ENCODE measurements at regions not wholly inside any gene's neighbourhood (a gene's known extent, or its start where the extent isn't known, plus 50 kb on each side); places are given as distances from the start of the nearest gene placed in this dataset.

DNA sequence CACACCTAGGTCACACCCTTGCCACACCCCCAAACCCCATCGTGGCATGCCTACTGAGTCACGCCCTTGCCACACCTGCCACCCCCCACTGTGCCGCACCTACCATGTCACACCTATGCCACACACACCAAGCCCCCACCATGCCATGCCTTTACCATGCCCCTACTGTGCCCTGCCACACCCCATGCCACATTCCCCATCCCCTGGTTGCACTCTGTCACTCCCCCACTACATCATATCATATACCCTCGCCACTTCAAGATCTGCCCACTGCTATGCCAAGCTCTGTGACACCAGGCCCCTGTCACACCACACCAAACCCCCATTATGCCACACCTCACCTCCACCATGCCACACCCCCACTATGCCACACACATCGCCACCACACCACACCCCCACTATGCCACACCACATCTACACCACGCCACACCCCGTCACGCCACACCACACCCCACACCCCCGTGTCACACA lies 101.2 kb downstream of the OLFM1 start:
- Histone ChIP-seq H3K4me3 (ENCODE audit: low read depth, low read length) (no peak overlapping the region), H3K9me3 (no peaks in the 10 kb centered on the region), H3K4me1 (no peaks in the 10 kb centered on the region), H3K36me3 (ENCODE audit: control insufficient read depth, insufficient read depth, low read length) (no peaks in the 10 kb centered on the region), H3K27me3 (replicated peaks; ENCODE audit: control insufficient read depth, insufficient read depth, low read length) (no peaks in the 10 kb centered on the region; the same call in 1 of the 2 replicates)
- ChIA-PET CTCF (no interaction called here), POLR2A (no interaction called here)
- Mint-ChIP-seq H3K36me3 (ENCODE audit: insufficient read depth, unreplicated experiment) (no peaks in the 10 kb centered on the region), H3K27me3 (ENCODE audit: insufficient read depth, unreplicated experiment) (peaks cover 28% of the 10 kb centered on the region), H3K9me3 (ENCODE audit: unreplicated experiment) (no peaks in the 10 kb centered on the region), H3K4me3 (ENCODE audit: unreplicated experiment) (no peak overlapping the region), H3K27ac (ENCODE audit: unreplicated experiment) (no peak overlapping the region), H3K4me1 (ENCODE audit: low read depth, unreplicated experiment) (no peaks in the 10 kb centered on the region)
- BruUV-seq (replicated peaks), result no TSS peak
- no peak for DNase-seq
- intact Hi-C loops (cut with micrococcal nuclease; ENCODE audit: unreplicated experiment), result no loop called here
- TF ChIP-seq, protein P1, sequence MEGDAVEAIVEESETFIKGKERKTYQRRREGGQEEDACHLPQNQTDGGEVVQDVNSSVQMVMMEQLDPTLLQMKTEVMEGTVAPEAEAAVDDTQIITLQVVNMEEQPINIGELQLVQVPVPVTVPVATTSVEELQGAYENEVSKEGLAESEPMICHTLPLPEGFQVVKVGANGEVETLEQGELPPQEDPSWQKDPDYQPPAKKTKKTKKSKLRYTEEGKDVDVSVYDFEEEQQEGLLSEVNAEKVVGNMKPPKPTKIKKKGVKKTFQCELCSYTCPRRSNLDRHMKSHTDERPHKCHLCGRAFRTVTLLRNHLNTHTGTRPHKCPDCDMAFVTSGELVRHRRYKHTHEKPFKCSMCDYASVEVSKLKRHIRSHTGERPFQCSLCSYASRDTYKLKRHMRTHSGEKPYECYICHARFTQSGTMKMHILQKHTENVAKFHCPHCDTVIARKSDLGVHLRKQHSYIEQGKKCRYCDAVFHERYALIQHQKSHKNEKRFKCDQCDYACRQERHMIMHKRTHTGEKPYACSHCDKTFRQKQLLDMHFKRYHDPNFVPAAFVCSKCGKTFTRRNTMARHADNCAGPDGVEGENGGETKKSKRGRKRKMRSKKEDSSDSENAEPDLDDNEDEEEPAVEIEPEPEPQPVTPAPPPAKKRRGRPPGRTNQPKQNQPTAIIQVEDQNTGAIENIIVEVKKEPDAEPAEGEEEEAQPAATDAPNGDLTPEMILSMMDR (IDR thresholded peaks at IDR 0.05; ENCODE audit: insufficient read depth in 1 of 2, low read depth in 1 of 2, low read length in 1 of 2, severe bottlenecking in 1 of 2, unreplicated experiment in 1 of 2), result no peak

DNA sequence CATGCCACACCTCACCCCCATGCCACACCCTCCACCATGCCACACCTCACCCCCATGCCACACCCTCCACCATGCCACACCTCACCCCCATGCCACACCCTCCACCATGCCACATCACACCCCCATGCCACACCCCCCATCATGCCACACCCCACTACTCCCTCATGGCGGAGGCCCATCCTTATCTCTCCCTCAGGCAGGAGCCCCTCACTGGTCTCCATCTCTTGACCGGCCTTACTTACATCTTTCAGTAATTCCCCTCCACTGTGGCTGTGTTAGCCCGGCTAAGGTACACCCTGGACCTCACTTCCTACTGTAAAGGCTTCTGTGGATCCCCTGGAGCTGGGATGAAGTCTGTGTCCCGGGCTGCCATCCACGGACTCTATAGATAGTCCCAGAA lies 102.0 kb downstream of the OLFM1 start:
- Mint-ChIP-seq H3K9me3 (ENCODE audit: unreplicated experiment) (no peaks in the 10 kb centered on the region), H3K36me3 (ENCODE audit: insufficient read depth, unreplicated experiment) (no peaks in the 10 kb centered on the region), H3K4me1 (ENCODE audit: low read depth, unreplicated experiment) (no peaks in the 10 kb centered on the region), H3K4me3 (ENCODE audit: unreplicated experiment) (no peak overlapping the region), H3K27me3 (ENCODE audit: insufficient read depth, unreplicated experiment) (peaks cover 27% of the 10 kb centered on the region), H3K27ac (ENCODE audit: unreplicated experiment) (no peak overlapping the region)
- intact Hi-C loops (cut with micrococcal nuclease; ENCODE audit: unreplicated experiment), result no loop called here
- Histone ChIP-seq H3K4me3 (ENCODE audit: low read depth, low read length) (no peak overlapping the region), H3K27me3 (replicated peaks; ENCODE audit: control insufficient read depth, insufficient read depth, low read length) (no peaks in the 10 kb centered on the region; the same call in 1 of the 2 replicates), H3K36me3 (ENCODE audit: control insufficient read depth, insufficient read depth, low read length) (no peaks in the 10 kb centered on the region), H3K4me1 (no peaks in the 10 kb centered on the region), H3K9me3 (no peaks in the 10 kb centered on the region)
- CTCF ChIA-PET, result no interaction called here
- TF ChIP-seq, protein P1 (IDR thresholded peaks at IDR 0.05; ENCODE audit: insufficient read depth in 1 of 2, low read depth in 1 of 2, low read length in 1 of 2, severe bottlenecking in 1 of 2, unreplicated experiment in 1 of 2), result no peak
- no TSS peak for BruUV-seq (replicated peaks)
- POLR2A ChIA-PET, result no interaction called here
- DNase-seq, result no peak

DNA sequence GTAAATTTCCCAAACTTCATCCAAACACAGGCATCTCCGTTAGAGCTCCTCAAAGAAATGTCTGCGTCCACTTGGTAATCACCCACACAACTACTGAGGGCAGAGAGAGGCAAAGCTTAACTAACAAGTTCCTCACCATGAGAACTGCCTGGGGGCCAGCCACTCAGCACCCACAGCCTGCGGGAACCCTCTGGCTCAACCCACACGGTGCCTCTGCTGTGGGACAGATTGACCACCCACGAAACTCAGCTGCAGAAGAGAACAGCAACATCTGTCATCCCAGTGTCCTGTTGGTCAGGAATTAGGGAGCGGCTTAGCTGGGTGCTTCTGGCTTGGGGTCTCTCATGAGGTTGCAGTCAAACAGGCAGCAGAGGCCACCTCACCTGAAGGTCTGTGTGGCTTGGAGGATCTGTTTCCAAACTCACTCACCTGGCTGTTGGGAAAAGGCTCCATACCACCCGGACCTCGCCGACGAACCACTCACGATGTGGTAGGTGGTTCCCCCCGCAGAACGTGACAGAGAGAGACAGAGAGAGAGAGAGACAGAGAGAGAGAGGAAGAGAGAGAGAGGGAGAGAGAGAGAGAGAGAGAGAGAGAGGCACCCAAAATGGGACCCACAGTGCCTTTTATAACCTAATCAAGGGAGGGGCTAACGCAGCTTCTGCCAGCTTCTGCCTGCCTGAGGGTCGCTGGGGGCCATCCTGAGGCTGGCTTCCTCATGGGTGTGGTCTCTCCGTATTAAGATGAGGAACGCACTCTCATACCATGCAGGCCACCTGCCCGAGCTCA lies 103.5 kb downstream of the OLFM1 start:
- ChIA-PET POLR2A (no interaction called here), CTCF (no interaction called here)
- intact Hi-C loops (cut with micrococcal nuclease; ENCODE audit: unreplicated experiment), result no loop called here
- no peak for DNase-seq
- Mint-ChIP-seq H3K4me1 (ENCODE audit: low read depth, unreplicated experiment) (no peaks in the 10 kb centered on the region), H3K4me3 (ENCODE audit: unreplicated experiment) (no peak overlapping the region), H3K36me3 (ENCODE audit: insufficient read depth, unreplicated experiment) (no peaks in the 10 kb centered on the region), H3K27me3 (ENCODE audit: insufficient read depth, unreplicated experiment) (peaks cover 23% of the 10 kb centered on the region), H3K9me3 (ENCODE audit: unreplicated experiment) (no peaks in the 10 kb centered on the region), H3K27ac (ENCODE audit: unreplicated experiment) (no peak overlapping the region)
- Histone ChIP-seq H3K27me3 (replicated peaks; ENCODE audit: control insufficient read depth, insufficient read depth, low read length) (no peaks in the 10 kb centered on the region; the same call in 1 of the 2 replicates), H3K36me3 (ENCODE audit: control insufficient read depth, insufficient read depth, low read length) (no peaks in the 10 kb centered on the region), H3K4me1 (no peaks in the 10 kb centered on the region), H3K9me3 (no peaks in the 10 kb centered on the region), H3K4me3 (ENCODE audit: low read depth, low read length) (no peak overlapping the region)
- TF ChIP-seq, protein P1 (IDR thresholded peaks at IDR 0.05; ENCODE audit: insufficient read depth in 1 of 2, low read depth in 1 of 2, low read length in 1 of 2, severe bottlenecking in 1 of 2, unreplicated experiment in 1 of 2), result no peak
- BruUV-seq (replicated peaks), result no TSS peak

Measured in Caco-2 (cell line).